ENCODE measurements at regions not wholly inside any gene's neighbourhood (a gene's known extent, or its start where the extent isn't known, plus 50 kb on each side); places are given as distances from the start of the nearest gene placed in this dataset.
A peak's percentile ranks its signal among the peaks of the same experiment; 100 is the strongest.

GRCh38 chr14:86708846-86709339 is 1178.9 kb downstream of the FLRT2 start (continued):
- no peak for TF ChIP-seq IRF9 (CRISPR knock-in tag; IDR thresholded peaks at IDR 0.05; ENCODE audit: borderline replicate concordance)
- TF ChIP-seq IRX3 (CRISPR knock-in tag; IDR thresholded peaks at IDR 0.05; ENCODE audit: borderline replicate concordance, low read depth): no peak
- TF ChIP-seq ZNF138 (CRISPR knock-in tag; IDR thresholded peaks at IDR 0.05; ENCODE audit: low read depth): no peak
- TF ChIP-seq, protein P1, sequence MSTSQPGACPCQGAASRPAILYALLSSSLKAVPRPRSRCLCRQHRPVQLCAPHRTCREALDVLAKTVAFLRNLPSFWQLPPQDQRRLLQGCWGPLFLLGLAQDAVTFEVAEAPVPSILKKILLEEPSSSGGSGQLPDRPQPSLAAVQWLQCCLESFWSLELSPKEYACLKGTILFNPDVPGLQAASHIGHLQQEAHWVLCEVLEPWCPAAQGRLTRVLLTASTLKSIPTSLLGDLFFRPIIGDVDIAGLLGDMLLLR (CRISPR knock-in tag; IDR thresholded peaks at IDR 0.05): no peak
- peak; percentile 96 for TF ChIP-seq ELF3 (CRISPR knock-in tag; IDR thresholded peaks at IDR 0.05)
- TF ChIP-seq DNMT1 (CRISPR knock-in tag; IDR thresholded peaks at IDR 0.05): no peak
- no peak for TF ChIP-seq ZNF7 (CRISPR knock-in tag; IDR thresholded peaks at IDR 0.05)
- TF ChIP-seq ZNF710 (CRISPR knock-in tag; IDR thresholded peaks at IDR 0.05; ENCODE audit: borderline replicate concordance): peak; percentile 87
- no peak for TF ChIP-seq MAZ (IDR thresholded peaks at IDR 0.05; ENCODE audit: borderline replicate concordance, low read depth, low read length)
- peak; percentile 57; the same call in 1 of the 2 replicates for TF ChIP-seq MAZ (CRISPR knock-in tag; IDR thresholded peaks at IDR 0.05; ENCODE audit: low read depth)
- peak; percentile 97 for TF ChIP-seq KDM6A (CRISPR knock-in tag; IDR thresholded peaks at IDR 0.05; ENCODE audit: low read depth)
- TF ChIP-seq, protein P2, sequence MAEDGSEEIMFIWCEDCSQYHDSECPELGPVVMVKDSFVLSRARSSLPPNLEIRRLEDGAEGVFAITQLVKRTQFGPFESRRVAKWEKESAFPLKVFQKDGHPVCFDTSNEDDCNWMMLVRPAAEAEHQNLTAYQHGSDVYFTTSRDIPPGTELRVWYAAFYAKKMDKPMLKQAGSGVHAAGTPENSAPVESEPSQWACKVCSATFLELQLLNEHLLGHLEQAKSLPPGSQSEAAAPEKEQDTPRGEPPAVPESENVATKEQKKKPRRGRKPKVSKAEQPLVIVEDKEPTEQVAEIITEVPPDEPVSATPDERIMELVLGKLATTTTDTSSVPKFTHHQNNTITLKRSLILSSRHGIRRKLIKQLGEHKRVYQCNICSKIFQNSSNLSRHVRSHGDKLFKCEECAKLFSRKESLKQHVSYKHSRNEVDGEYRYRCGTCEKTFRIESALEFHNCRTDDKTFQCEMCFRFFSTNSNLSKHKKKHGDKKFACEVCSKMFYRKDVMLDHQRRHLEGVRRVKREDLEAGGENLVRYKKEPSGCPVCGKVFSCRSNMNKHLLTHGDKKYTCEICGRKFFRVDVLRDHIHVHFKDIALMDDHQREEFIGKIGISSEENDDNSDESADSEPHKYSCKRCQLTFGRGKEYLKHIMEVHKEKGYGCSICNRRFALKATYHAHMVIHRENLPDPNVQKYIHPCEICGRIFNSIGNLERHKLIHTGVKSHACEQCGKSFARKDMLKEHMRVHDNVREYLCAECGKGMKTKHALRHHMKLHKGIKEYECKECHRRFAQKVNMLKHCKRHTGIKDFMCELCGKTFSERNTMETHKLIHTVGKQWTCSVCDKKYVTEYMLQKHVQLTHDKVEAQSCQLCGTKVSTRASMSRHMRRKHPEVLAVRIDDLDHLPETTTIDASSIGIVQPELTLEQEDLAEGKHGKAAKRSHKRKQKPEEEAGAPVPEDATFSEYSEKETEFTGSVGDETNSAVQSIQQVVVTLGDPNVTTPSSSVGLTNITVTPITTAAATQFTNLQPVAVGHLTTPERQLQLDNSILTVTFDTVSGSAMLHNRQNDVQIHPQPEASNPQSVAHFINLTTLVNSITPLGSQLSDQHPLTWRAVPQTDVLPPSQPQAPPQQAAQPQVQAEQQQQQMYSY (CRISPR knock-in tag; IDR thresholded peaks at IDR 0.05): no peak
- TF ChIP-seq GTF3A (CRISPR knock-in tag; conservative IDR thresholded peaks at IDR 0.05): no peak
- TF ChIP-seq, protein P3, sequence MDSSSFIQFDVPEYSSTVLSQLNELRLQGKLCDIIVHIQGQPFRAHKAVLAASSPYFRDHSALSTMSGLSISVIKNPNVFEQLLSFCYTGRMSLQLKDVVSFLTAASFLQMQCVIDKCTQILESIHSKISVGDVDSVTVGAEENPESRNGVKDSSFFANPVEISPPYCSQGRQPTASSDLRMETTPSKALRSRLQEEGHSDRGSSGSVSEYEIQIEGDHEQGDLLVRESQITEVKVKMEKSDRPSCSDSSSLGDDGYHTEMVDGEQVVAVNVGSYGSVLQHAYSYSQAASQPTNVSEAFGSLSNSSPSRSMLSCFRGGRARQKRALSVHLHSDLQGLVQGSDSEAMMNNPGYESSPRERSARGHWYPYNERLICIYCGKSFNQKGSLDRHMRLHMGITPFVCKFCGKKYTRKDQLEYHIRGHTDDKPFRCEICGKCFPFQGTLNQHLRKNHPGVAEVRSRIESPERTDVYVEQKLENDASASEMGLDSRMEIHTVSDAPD (CRISPR knock-in tag; IDR thresholded peaks at IDR 0.05): no peak; the same call in 1 of the 2 replicates
- no peak for TF ChIP-seq IRF1 (CRISPR knock-in tag; IDR thresholded peaks at IDR 0.05; ENCODE audit: low read depth)
- TF ChIP-seq ZMYM3 (CRISPR knock-in tag; IDR thresholded peaks at IDR 0.05): peak; percentile 40; the same call in 1 of the 2 replicates
- no peak for TF ChIP-seq KAT2B (IDR thresholded peaks at IDR 0.05; ENCODE audit: borderline replicate concordance, low read depth, low read length)
- TF ChIP-seq ISX (CRISPR knock-in tag; conservative IDR thresholded peaks at IDR 0.05): no peak
